NCI-H1694 (cell line): ENCODE measurements at regions not wholly inside any gene's neighbourhood (a gene's known extent, or its start where the extent isn't known, plus 50 kb on each side); places are given as distances from the start of the nearest gene placed in this dataset.

Source experiments
- DNase-seq: peaks from one replicate; lab custom pipeline; 2025; lab: John Stamatoyannopoulos, UW

GRCh38 chr5:39800042-39800601 is 375.3 kb upstream of the DAB2 start:
- no peak for DNase-seq

GRCh38 chr5:39799242-39799641 is 374.5 kb upstream of the DAB2 start:
- DNase-seq: no peak

GRCh38 chr5:39794513-39795210 is 369.9 kb upstream of the DAB2 start:
- no peak for DNase-seq

- DNase-seq: no peak
Observed at GRCh38 chr5:39785410-39785809, 360.6 kb upstream of the DAB2 start.

GRCh38 chr5:39783756-39784421 is 359.1 kb upstream of the DAB2 start:
- no peak for DNase-seq

GRCh38 chr5:39780347-39780746 is 355.6 kb upstream of the DAB2 start:
- no peak for DNase-seq

- no peak for DNase-seq
Observed at GRCh38 chr5:39779831-39780230, 355.1 kb upstream of the DAB2 start.

GRCh38 chr5:39775797-39776365 is 351.1 kb upstream of the DAB2 start:
- DNase-seq: no peak

GRCh38 chr5:39775086-39775796 is 350.5 kb upstream of the DAB2 start:
- no peak for DNase-seq

GRCh38 chr5:39774605-39775004 is 349.8 kb upstream of the DAB2 start:
- no peak for DNase-seq

- no peak for DNase-seq
Observed at GRCh38 chr5:39772307-39772706, 347.5 kb upstream of the DAB2 start.

- no peak for DNase-seq
Observed at GRCh38 chr5:39767916-39768315, 343.1 kb upstream of the DAB2 start.

- no peak for DNase-seq
Observed at GRCh38 chr5:39765366-39765765, 340.6 kb upstream of the DAB2 start.

- DNase-seq: no peak
Observed at GRCh38 chr5:39762761-39763160, 338.0 kb upstream of the DAB2 start.

- no peak for DNase-seq
Observed at GRCh38 chr5:39761199-39761950, 336.6 kb upstream of the DAB2 start.

- DNase-seq: no peak
Observed at GRCh38 chr5:39760385-39761198, 335.8 kb upstream of the DAB2 start.

- no peak for DNase-seq
Observed at GRCh38 chr5:39759701-39760100, 334.9 kb upstream of the DAB2 start.

GRCh38 chr5:39758426-39758825 is 333.6 kb upstream of the DAB2 start:
- no peak for DNase-seq

- no peak for DNase-seq
Observed at GRCh38 chr5:39757131-39757530, 332.4 kb upstream of the DAB2 start.

GRCh38 chr5:39755986-39756385 is 331.2 kb upstream of the DAB2 start:
- no peak for DNase-seq

- no peak for DNase-seq
Observed at GRCh38 chr5:39755452-39755851, 330.7 kb upstream of the DAB2 start.
